ENCODE measurements at regions not wholly inside any gene's neighbourhood (a gene's known extent, or its start where the extent isn't known, plus 50 kb on each side); places are given as distances from the start of the nearest gene placed in this dataset.

DNA sequence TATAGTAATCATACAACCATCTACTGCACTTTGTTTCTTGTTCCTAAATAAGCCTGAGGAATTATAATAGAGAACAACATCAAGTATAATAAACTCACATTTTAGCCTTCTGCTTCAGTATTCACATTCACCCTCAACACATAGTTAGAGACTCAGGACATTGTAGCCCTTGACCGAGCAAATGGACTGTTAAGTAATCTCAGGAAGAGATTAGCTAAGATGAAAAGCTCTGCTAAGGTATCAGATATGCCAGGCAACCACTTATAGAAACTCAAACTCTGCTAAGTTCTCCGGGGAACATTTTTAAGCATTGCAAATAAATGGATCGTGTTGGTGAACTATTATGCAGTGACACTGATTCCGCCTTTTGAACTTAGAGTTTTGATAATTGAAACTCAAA is 252.0 kb downstream of the DTWD2 start:
- intact Hi-C loops (cut with DNase I; ENCODE audit: low total_unique reads): no loop called here
- Histone ChIP-seq H3K27me3 (no peaks in the 10 kb centered on the region), H3K4me1 (no peaks in the 10 kb centered on the region), H3K9me3 (no peaks in the 10 kb centered on the region), H3K36me3 (no peaks in the 10 kb centered on the region), H3K4me3 (no peak overlapping the region), H3K27ac (no peak overlapping the region)
- no peak for DNase-seq
- WGBS, 5 donors: 39 to 69% (median 48%) methylated on average over 4 of the region's 4 CpGs
- TF ChIP-seq, protein P1, sequence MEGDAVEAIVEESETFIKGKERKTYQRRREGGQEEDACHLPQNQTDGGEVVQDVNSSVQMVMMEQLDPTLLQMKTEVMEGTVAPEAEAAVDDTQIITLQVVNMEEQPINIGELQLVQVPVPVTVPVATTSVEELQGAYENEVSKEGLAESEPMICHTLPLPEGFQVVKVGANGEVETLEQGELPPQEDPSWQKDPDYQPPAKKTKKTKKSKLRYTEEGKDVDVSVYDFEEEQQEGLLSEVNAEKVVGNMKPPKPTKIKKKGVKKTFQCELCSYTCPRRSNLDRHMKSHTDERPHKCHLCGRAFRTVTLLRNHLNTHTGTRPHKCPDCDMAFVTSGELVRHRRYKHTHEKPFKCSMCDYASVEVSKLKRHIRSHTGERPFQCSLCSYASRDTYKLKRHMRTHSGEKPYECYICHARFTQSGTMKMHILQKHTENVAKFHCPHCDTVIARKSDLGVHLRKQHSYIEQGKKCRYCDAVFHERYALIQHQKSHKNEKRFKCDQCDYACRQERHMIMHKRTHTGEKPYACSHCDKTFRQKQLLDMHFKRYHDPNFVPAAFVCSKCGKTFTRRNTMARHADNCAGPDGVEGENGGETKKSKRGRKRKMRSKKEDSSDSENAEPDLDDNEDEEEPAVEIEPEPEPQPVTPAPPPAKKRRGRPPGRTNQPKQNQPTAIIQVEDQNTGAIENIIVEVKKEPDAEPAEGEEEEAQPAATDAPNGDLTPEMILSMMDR (IDR thresholded peaks at IDR 0.05): no peak
- TF ChIP-seq POLR2AphosphoS5 (IDR thresholded peaks at IDR 0.05): no peak
- TF ChIP-seq POLR2A (IDR thresholded peaks at IDR 0.05): no peak
- no peak for TF ChIP-seq EP300 (IDR thresholded peaks at IDR 0.05)

GRCh38 chr5:118733394-118733793 is 255.0 kb downstream of the DTWD2 start:
- 90 to 97% (median 96%) methylated on average over 3 of the region's 3 CpGs for WGBS, 5 donors

GRCh38 chr5:118728191-118728590 is 260.2 kb downstream of the DTWD2 start:
- no peak for DNase-seq
- WGBS, 5 donors: 71 to 88% (median 80%) methylated on average over 2 of the region's 2 CpGs
- H3K4me3 ChIP-seq: no peak overlapping the region
- no peak overlapping the region for H3K27ac ChIP-seq
- no peaks in the 10 kb centered on the region for H3K4me1 ChIP-seq
- no peak for TF ChIP-seq POLR2AphosphoS5 (IDR thresholded peaks at IDR 0.05)
- TF ChIP-seq POLR2A (IDR thresholded peaks at IDR 0.05): no peak
- TF ChIP-seq EP300 (IDR thresholded peaks at IDR 0.05): no peak
- TF ChIP-seq, protein P1 (IDR thresholded peaks at IDR 0.05): no peak
- no peaks in the 10 kb centered on the region for H3K27me3 ChIP-seq
- no peaks in the 10 kb centered on the region for H3K36me3 ChIP-seq
- H3K9me3 ChIP-seq: no peaks in the 10 kb centered on the region
- intact Hi-C loops (cut with DNase I; ENCODE audit: low total_unique reads): no loop called here

More at GRCh38 chr5:118733394-118733793, 255.0 kb downstream of the DTWD2 start:
- Histone ChIP-seq H3K4me3 (no peak overlapping the region), H3K27me3 (no peaks in the 10 kb centered on the region), H3K27ac (no peak overlapping the region), H3K9me3 (no peaks in the 10 kb centered on the region), H3K36me3 (no peaks in the 10 kb centered on the region), H3K4me1 (no peaks in the 10 kb centered on the region)
- TF ChIP-seq, protein P1 (IDR thresholded peaks at IDR 0.05): no peak
- TF ChIP-seq POLR2AphosphoS5 (IDR thresholded peaks at IDR 0.05) (no peak), POLR2A (IDR thresholded peaks at IDR 0.05) (no peak), EP300 (IDR thresholded peaks at IDR 0.05) (no peak)
- intact Hi-C loops (cut with DNase I; ENCODE audit: low total_unique reads): no loop called here
- DNase-seq: no peak

DNA sequence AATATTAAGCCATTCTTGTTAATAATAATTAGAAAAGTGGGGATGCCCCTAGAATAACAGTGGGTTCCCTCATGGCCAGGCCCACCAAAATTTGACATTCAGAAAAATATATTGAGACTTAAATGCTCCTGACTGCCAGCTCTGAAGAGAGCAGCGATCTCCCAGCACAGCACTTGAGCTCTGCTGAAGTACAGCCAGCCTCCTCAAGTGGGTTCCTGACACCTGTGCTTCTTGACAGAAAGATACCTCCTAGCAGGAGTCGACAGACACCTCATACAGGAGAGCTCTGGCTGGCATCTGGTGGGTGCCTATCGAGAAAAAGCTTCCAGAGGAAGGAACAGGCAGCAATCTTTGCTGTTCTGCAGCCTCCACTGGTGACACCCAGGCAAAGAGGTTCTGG is 261.5 kb downstream of the DTWD2 start:
- Histone ChIP-seq H3K27ac (no peak overlapping the region), H3K4me3 (no peak overlapping the region), H3K4me1 (no peaks in the 10 kb centered on the region), H3K36me3 (no peaks in the 10 kb centered on the region), H3K9me3 (no peaks in the 10 kb centered on the region), H3K27me3 (no peaks in the 10 kb centered on the region)
- DNase-seq: no peak
- WGBS, 5 donors: 73 to 82% (median 79%) methylated on average over 3 of the region's 3 CpGs
- TF ChIP-seq EP300 (IDR thresholded peaks at IDR 0.05): no peak
- intact Hi-C loops (cut with DNase I; ENCODE audit: low total_unique reads): no loop called here

GRCh38 chr5:118723021-118723338 is 265.4 kb downstream of the DTWD2 start:
- H3K27ac ChIP-seq: no peak overlapping the region
- intact Hi-C loops (cut with DNase I; ENCODE audit: low total_unique reads): no loop called here
- no peak for TF ChIP-seq POLR2A (IDR thresholded peaks at IDR 0.05)
- TF ChIP-seq, protein P1 (IDR thresholded peaks at IDR 0.05): no peak
- no peak for TF ChIP-seq POLR2AphosphoS5 (IDR thresholded peaks at IDR 0.05)
- TF ChIP-seq EP300 (IDR thresholded peaks at IDR 0.05): no peak
- no peak for DNase-seq
- H3K36me3 ChIP-seq: no peaks in the 10 kb centered on the region
- peaks cover 0 to 4% (median 0%) of the 10 kb centered on the region in 4 donors for H3K9me3 ChIP-seq
- no peaks in the 10 kb centered on the region for H3K4me1 ChIP-seq
- no peaks in the 10 kb centered on the region for H3K27me3 ChIP-seq
- no peak overlapping the region for H3K4me3 ChIP-seq
